GM20000 (cell line): ENCODE measurements at regions not wholly inside any gene's neighbourhood (a gene's known extent, or its start where the extent isn't known, plus 50 kb on each side); places are given as distances from the start of the nearest gene placed in this dataset.

Experiments
- DNase-seq: peaks from one replicate; pipeline ENCODE4 v3.0.0; 2012; ENCODE audit warnings: low spot score
- CTCF ChIP-seq: IDR thresholded peaks from 2 replicates; pipeline ENCODE4 v1.5.1; 2012; ENCODE audit warnings: mild to moderate bottlenecking, control low read depth; ENCODE audit errors: extremely low read depth, missing control alignments

GRCh38 chr5:18970000-18970399 lies 1018.0 kb downstream of the CDH18 start:
- DNase-seq = no peak
- no peak for TF ChIP-seq CTCF

GRCh38 chr5:18972177-18972576 lies 1015.8 kb downstream of the CDH18 start:
- no peak for DNase-seq

GRCh38 chr5:18975624-18976023 lies 1012.4 kb downstream of the CDH18 start:
- no peak for DNase-seq
- no peak for TF ChIP-seq CTCF

More at GRCh38 chr5:18972177-18972576, 1015.8 kb downstream of the CDH18 start:
- TF ChIP-seq CTCF = no peak

GRCh38 chr5:18977880-18978279 lies 1010.1 kb downstream of the CDH18 start:
- no peak for DNase-seq
- no peak for TF ChIP-seq CTCF

- DNase-seq = no peak
- TF ChIP-seq CTCF = no peak
Observed at GRCh38 chr5:18984559-18985080, 1003.4 kb downstream of the CDH18 start.

- no peak for TF ChIP-seq CTCF
- DNase-seq = no peak
Observed at GRCh38 chr5:18985171-18985758, 1002.7 kb downstream of the CDH18 start.

- no peak for DNase-seq
- no peak for TF ChIP-seq CTCF
Observed at GRCh38 chr5:18987101-18987500, 1000.9 kb downstream of the CDH18 start.
